Testis (tissue), 2 donors: ENCODE measurements at regions not wholly inside any gene's neighbourhood (a gene's known extent, or its start where the extent isn't known, plus 50 kb on each side); places are given as distances from the start of the nearest gene placed in this dataset.

ENCODE experiments used
- POLR2A ChIP-seq: fragments of 450-650 bp; IDR thresholded peaks from one replicate; pipeline ENCODE4 v1.6.1; 2017; ENCODE audit warnings: antibody characterized with exemption, mild to moderate bottlenecking, moderate library complexity
- TF ChIP-seq, protein P1 (sequence below), 3 experiments: fragments of 450-650 bp in 2 of 3; fragments of 200-600 bp in 1 of 3; sonication (generic) in 1 of 3; IDR thresholded peaks; one replicate each; pipeline ENCODE4 v1.5.1; 2016 to 2019; ENCODE audit warnings: antibody characterized with exemption in 3 of 3, mild to moderate bottlenecking in 2 of 3, moderate library complexity in 1 of 3

DNA sequence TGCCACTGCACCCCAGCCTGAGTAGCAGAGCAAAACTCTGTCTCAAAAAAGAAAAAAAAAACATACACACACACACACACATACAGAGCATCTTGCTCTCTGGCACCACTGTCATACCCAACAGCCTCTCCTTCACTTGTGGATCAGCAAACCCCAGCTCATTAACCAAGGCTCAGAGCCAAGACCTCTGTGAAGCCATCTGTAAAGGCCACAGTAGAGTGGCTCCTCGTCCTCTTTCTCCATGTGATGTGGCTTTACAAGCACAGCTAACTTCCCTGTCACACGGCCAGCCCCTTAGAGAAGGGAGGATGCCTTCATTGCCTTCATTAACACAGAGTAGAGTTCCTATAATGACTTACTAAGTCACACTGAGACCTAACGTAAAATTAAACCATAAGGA, 62.7 kb upstream of the LSM14A start:
- TF ChIP-seq, protein P1, sequence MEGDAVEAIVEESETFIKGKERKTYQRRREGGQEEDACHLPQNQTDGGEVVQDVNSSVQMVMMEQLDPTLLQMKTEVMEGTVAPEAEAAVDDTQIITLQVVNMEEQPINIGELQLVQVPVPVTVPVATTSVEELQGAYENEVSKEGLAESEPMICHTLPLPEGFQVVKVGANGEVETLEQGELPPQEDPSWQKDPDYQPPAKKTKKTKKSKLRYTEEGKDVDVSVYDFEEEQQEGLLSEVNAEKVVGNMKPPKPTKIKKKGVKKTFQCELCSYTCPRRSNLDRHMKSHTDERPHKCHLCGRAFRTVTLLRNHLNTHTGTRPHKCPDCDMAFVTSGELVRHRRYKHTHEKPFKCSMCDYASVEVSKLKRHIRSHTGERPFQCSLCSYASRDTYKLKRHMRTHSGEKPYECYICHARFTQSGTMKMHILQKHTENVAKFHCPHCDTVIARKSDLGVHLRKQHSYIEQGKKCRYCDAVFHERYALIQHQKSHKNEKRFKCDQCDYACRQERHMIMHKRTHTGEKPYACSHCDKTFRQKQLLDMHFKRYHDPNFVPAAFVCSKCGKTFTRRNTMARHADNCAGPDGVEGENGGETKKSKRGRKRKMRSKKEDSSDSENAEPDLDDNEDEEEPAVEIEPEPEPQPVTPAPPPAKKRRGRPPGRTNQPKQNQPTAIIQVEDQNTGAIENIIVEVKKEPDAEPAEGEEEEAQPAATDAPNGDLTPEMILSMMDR (IDR thresholded peaks at IDR 0.05) = no peak
- TF ChIP-seq POLR2A = no peak
